CD14-positive monocyte (primary cell): ENCODE measurements at regions not wholly inside any gene's neighbourhood (a gene's known extent, or its start where the extent isn't known, plus 50 kb on each side); places are given as distances from the start of the nearest gene placed in this dataset.
"Not testable (repeated sequence)": the region's sequence is repeated elsewhere in the genome, so short reads cannot be mapped to it uniquely, and the experiment has no call there.

Source experiments
- DNase-seq, 3 donors: peaks; one replicate each; pipeline ENCODE4 v3.0.0-alpha.2; 2011 to 2022
- H2AFZ ChIP-seq: 2 replicates; pipeline ENCODE4 v1.6.0; 2012; ENCODE audit warnings: mild to moderate bottlenecking, low read depth, low read length, inconsistent platforms; ENCODE audit not compliant: insufficient read depth, poor library complexity, severe bottlenecking
- H3K27ac ChIP-seq, 2 donors: 1 replicate in 1 of 2; 2 replicates in 1 of 2; pipeline ENCODE4 v1.5.1; 2012 to 2013; ENCODE audit warnings: low read length in 2 of 2, control low read depth in 1 of 2, inconsistent platforms in 1 of 2, low read depth in 1 of 2, mild to moderate bottlenecking in 1 of 2
- H3K27me3 ChIP-seq, 2 donors: one replicate each; pipeline versions ENCODE4 v1.6.0 to v1.6.1; 2011 to 2013; ENCODE audit warnings: low read length in 2 of 2; ENCODE audit not compliant: control insufficient read depth in 2 of 2, insufficient read depth in 2 of 2
- H3K36me3 ChIP-seq, 2 donors: replicated peaks in 1 of 2; 1 replicate in 1 of 2; 2 replicates in 1 of 2; pipeline versions ENCODE4 v1.5.1 to v1.6.1; 2012 to 2013; ENCODE audit warnings: low read length in 2 of 2, control low read depth in 1 of 2, inconsistent platforms in 1 of 2, mild to moderate bottlenecking in 1 of 2; ENCODE audit not compliant: insufficient read depth in 2 of 2, control insufficient read depth in 1 of 2
- H3K4me1 ChIP-seq, 2 donors: 1 replicate in 1 of 2; 2 replicates in 1 of 2; pipeline versions ENCODE4 v1.5.1 to v1.6.1; 2012 to 2013; ENCODE audit warnings: low read length in 2 of 2, control low read depth in 1 of 2, inconsistent platforms in 1 of 2, mild to moderate bottlenecking in 1 of 2, moderate library complexity in 1 of 2; ENCODE audit not compliant: insufficient read depth in 2 of 2, control insufficient read depth in 1 of 2
- H3K4me2 ChIP-seq: replicated peaks from 2 replicates; pipeline ENCODE3; 2012; ENCODE audit warnings: low read length, moderate library complexity, mild to moderate bottlenecking; ENCODE audit not compliant: poor library complexity, severe bottlenecking; ENCODE audit errors: extremely low read depth
- H3K4me3 ChIP-seq, 3 experiments: fragments of 200-600 bp in 1 of 3; sonication (generic) in 1 of 3; replicated peaks in 1 of 3; 1 replicate in 2 of 3; 2 replicates in 1 of 3; pipeline ENCODE4 v1.5.1; 2011 to 2013; ENCODE audit warnings: low read length in 3 of 3, mild to moderate bottlenecking in 3 of 3, control low read depth in 2 of 3, low read depth in 2 of 3, inconsistent platforms in 1 of 3, moderate library complexity in 1 of 3
- H3K79me2 ChIP-seq: 2 replicates; pipeline ENCODE4 v1.6.0; 2012; ENCODE audit warnings: mild to moderate bottlenecking, control low read depth, inconsistent platforms, low read length, moderate library complexity; ENCODE audit not compliant: insufficient read depth
- H3K9ac ChIP-seq: 2 replicates; pipeline ENCODE4 v1.6.0; 2017; ENCODE audit warnings: low read length, mild to moderate bottlenecking; ENCODE audit not compliant: insufficient read depth, poor library complexity, severe bottlenecking
- H3K9me3 ChIP-seq, 2 donors: replicated peaks in 1 of 2; 1 replicate in 1 of 2; 2 replicates in 1 of 2; pipeline versions ENCODE4 v1.5.1 to v1.6.1; 2012 to 2013; ENCODE audit warnings: low read length in 2 of 2, control low read depth in 1 of 2; ENCODE audit not compliant: control insufficient read depth in 1 of 2, insufficient read depth in 1 of 2
- H4K20me1 ChIP-seq: 2 replicates; pipeline ENCODE4 v1.6.0; 2012; ENCODE audit warnings: mild to moderate bottlenecking, low read length, control low read depth, moderate library complexity; ENCODE audit not compliant: insufficient read depth
- H3K27ac Mint-ChIP-seq, 7 donors: one replicate each; pipeline ENCODE4 v1.8.0; 2020; ENCODE audit warnings: mild to moderate bottlenecking in 7 of 7, mixed read lengths in 7 of 7, moderate library complexity in 6 of 7, inconsistent platforms in 2 of 7
- H3K27me3 Mint-ChIP-seq, 3 donors: one replicate each; pipeline ENCODE4 v1.8.0; 2021 to 2022; ENCODE audit warnings: low read depth in 3 of 3, mild to moderate bottlenecking in 3 of 3, mixed read lengths in 3 of 3, moderate library complexity in 3 of 3, inconsistent platforms in 1 of 3
- H3K36me3 Mint-ChIP-seq, 2 donors: one replicate each; pipeline ENCODE4 v1.8.0; 2020; ENCODE audit warnings: mixed read lengths in 2 of 2, inconsistent platforms in 1 of 2, mild to moderate bottlenecking in 1 of 2
- H3K4me1 Mint-ChIP-seq: one replicate; pipeline ENCODE4 v1.8.0; 2020; ENCODE audit warnings: mild to moderate bottlenecking, mixed read lengths
- H3K4me3 Mint-ChIP-seq, 2 donors: one replicate each; pipeline ENCODE4 v1.8.0; 2020; ENCODE audit warnings: mild to moderate bottlenecking in 2 of 2, mixed read lengths in 2 of 2, moderate library complexity in 1 of 2
- H3K9me3 Mint-ChIP-seq, 7 donors: one replicate each; pipeline ENCODE4 v1.8.0; 2020 to 2022; ENCODE audit warnings: mixed read lengths in 7 of 7, mild to moderate bottlenecking in 6 of 7, moderate library complexity in 6 of 7, inconsistent platforms in 2 of 7
- CTCF ChIP-seq: fragments of 200-600 bp; IDR thresholded peaks from one replicate; pipeline ENCODE4 v1.8.0; 2022; ENCODE audit warnings: antibody characterized with exemption, mild to moderate bottlenecking
- WGBS: methylation state at CpG from one replicate; pipeline ENCODE4 v1.1.5; 2013; ENCODE audit warnings: missing lambda C conversion rate; ENCODE audit not compliant: insufficient coverage; 5-methylcytosine and 5-hydroxymethylcytosine counted together
- intact Hi-C, 2 donors: fragments of 100-400 bp; cut with micrococcal nuclease; formaldehyde crosslinking; loops; one replicate each; pipeline versions ENCODE4 v1.15.0 to v1.15.1; 2023

GRCh38 chr2:153536115-153536514 lies 57.6 kb upstream of the RPRM start:
- Mint-ChIP-seq H3K4me3 (no peak overlapping the region), H3K4me1 (no peaks in the 10 kb centered on the region), H3K27me3 (peaks cover 0 to 2% (median 1%) of the 10 kb centered on the region in 3 donors), H3K36me3 (no peaks in the 10 kb centered on the region), H3K9me3 (peaks cover 2 to 13% (median 6%) of the 10 kb centered on the region in 7 donors), H3K27ac (peak overlapping the region in 1 of 7 donors; percentile 32)
- intact Hi-C loops: no loop called here
- no peak overlapping the region for H3K4me3 ChIP-seq
- H3K9me3 ChIP-seq: peaks cover 10 to 11% of the 10 kb centered on the region in 2 donors
- no peaks in the 10 kb centered on the region for H3K79me2 ChIP-seq
- H3K27me3 ChIP-seq: no peaks in the 10 kb centered on the region
- no peak overlapping the region for H3K9ac ChIP-seq
- TF ChIP-seq CTCF: no peak
- DNase-seq: no peak
- no peak overlapping the region for H3K4me2 ChIP-seq
- no peak overlapping the region for H2AFZ ChIP-seq
- no peak overlapping the region for H3K27ac ChIP-seq
- no peaks in the 10 kb centered on the region for H4K20me1 ChIP-seq
- H3K4me1 ChIP-seq: no peaks in the 10 kb centered on the region
- H3K36me3 ChIP-seq: no peaks in the 10 kb centered on the region

GRCh38 chr2:153538102-153538501 lies 59.5 kb upstream of the RPRM start:
- H3K4me1 Mint-ChIP-seq, H2AFZ ChIP-seq, H3K79me2 ChIP-seq, H3K36me3 Mint-ChIP-seq, H3K27me3 Mint-ChIP-seq, H3K27ac ChIP-seq, H4K20me1 ChIP-seq, DNase-seq, intact Hi-C loops, H3K27ac Mint-ChIP-seq, H3K4me1 ChIP-seq, H3K9ac ChIP-seq, H3K4me2 ChIP-seq, H3K27me3 ChIP-seq, H3K36me3 ChIP-seq, H3K4me3 Mint-ChIP-seq, H3K4me3 ChIP-seq: not testable (repeated sequence)
- H3K9me3 ChIP-seq: peaks cover 10 to 14% of the 10 kb centered on the region in 2 donors
- WGBS: no CpG with 5 or more reads among the region's 1 CpG
- peaks cover 2 to 17% (median 10%) of the 10 kb centered on the region in 7 donors for H3K9me3 Mint-ChIP-seq
